SK-N-SH (cell line): ENCODE measurements at regions not wholly inside any gene's neighbourhood (a gene's known extent, or its start where the extent isn't known, plus 50 kb on each side); places are given as distances from the start of the nearest gene placed in this dataset.

ENCODE experiments used
- CTCF ChIA-PET: fragments of 300-600, 350-600 bp; formaldehyde crosslinking; extraction: SDS; loops from one replicate; lab custom pipeline; 2021; lab: Yijun Ruan, JAX
- POLR2A ChIA-PET: fragments of 350-600 bp; sonication (Branson Sonifier 250); formaldehyde crosslinking; extraction: SDS; loops from one replicate; lab custom pipeline; 2020; ENCODE audit warnings: antibody characterized with exemption, inconsistent platforms; lab: Yijun Ruan, JAX
- DNase-seq: peaks from one replicate; pipeline ENCODE4 v3.0.0; 2012
- H2AFZ ChIP-seq: fragments of 200-600 bp; sonication (generic); 2 replicates; pipeline ENCODE4 v1.8.1; 2016; ENCODE audit warnings: antibody characterized with exemption, mild to moderate bottlenecking, low read depth
- H3F3A ChIP-seq: fragments of 200-600 bp; sonication (generic); replicated peaks from 2 replicates; pipeline ENCODE3; 2016; ENCODE audit warnings: antibody characterized with exemption, mild to moderate bottlenecking; ENCODE audit not compliant: insufficient read depth
- H3K27ac ChIP-seq, 2 experiments: fragments of 200-500 bp in 1 of 2; fragments of 200-600 bp in 1 of 2; sonication (Bioruptor generic) in 1 of 2; sonication (generic), shearing (Covaris generic) in 1 of 2; 2 replicates each; pipeline versions ENCODE4 v1.5.1 to v1.6.1; 2014 to 2016; ENCODE audit warnings: low read depth in 2 of 2, inconsistent platforms in 1 of 2, low read length in 1 of 2, mild to moderate bottlenecking in 1 of 2, mixed read lengths in 1 of 2
- H3K27me3 ChIP-seq: fragments of 200-600 bp; sonication (generic), shearing (Covaris generic); 2 replicates; pipeline ENCODE4 v1.6.1; 2016; ENCODE audit warnings: mixed run types; ENCODE audit not compliant: insufficient read depth
- H3K36me3 ChIP-seq, 2 experiments: fragments of 200-500 bp in 1 of 2; fragments of 200-600 bp in 1 of 2; sonication (Bioruptor generic) in 1 of 2; sonication (generic) in 1 of 2; replicated peaks in 1 of 2; 2 replicates each; pipeline versions ENCODE3 to v1.5.1; 2014 to 2016; ENCODE audit warnings: low read length in 1 of 2, mild to moderate bottlenecking in 1 of 2; ENCODE audit not compliant: insufficient read depth in 2 of 2, control insufficient read depth in 1 of 2
- H3K4me1 ChIP-seq, 2 experiments: fragments of 200-500 bp in 1 of 2; fragments of 200-600 bp in 1 of 2; sonication (Bioruptor generic) in 1 of 2; sonication (generic), shearing (Covaris generic) in 1 of 2; 2 replicates each; pipeline versions ENCODE4 v1.5.1 to v1.6.1; 2014 to 2016; ENCODE audit warnings: low read depth in 1 of 2, low read length in 1 of 2, mixed run types in 1 of 2; ENCODE audit not compliant: insufficient read depth in 2 of 2, control insufficient read depth in 1 of 2
- H3K4me2 ChIP-seq: fragments of 200-600 bp; sonication (generic), shearing (Covaris generic); 2 replicates; pipeline ENCODE4 v1.6.1; 2017; ENCODE audit warnings: mixed run types
- H3K4me3 ChIP-seq, 2 experiments: fragments of 200-500 bp in 1 of 2; fragments of 200-600 bp in 1 of 2; sonication (Bioruptor generic) in 1 of 2; sonication (generic), shearing (Covaris generic) in 1 of 2; 2 replicates each; pipeline versions ENCODE4 v1.5.1 to v1.8.1; 2014 to 2016; ENCODE audit warnings: low read depth in 2 of 2, inconsistent platforms in 1 of 2, low read length in 1 of 2, mild to moderate bottlenecking in 1 of 2, mixed read lengths in 1 of 2, moderate library complexity in 1 of 2
- H3K79me2 ChIP-seq: fragments of 200-600 bp; sonication (generic); 2 replicates; pipeline ENCODE4 v1.8.1; 2017; ENCODE audit warnings: mild to moderate bottlenecking; ENCODE audit not compliant: insufficient read depth
- H3K9ac ChIP-seq: fragments of 200-600 bp; sonication (generic); 2 replicates; pipeline ENCODE4 v1.6.1; 2017; ENCODE audit warnings: mixed run types
- H3K9me2 ChIP-seq: fragments of 200-600 bp; sonication (generic); 2 replicates; pipeline ENCODE4 v1.6.1; 2017; ENCODE audit warnings: mixed run types
- H3K9me3 ChIP-seq: fragments of 200-600 bp; sonication (generic); 2 replicates; pipeline ENCODE4 v1.6.1; 2017; ENCODE audit warnings: mixed run types, mild to moderate bottlenecking, moderate library complexity
- H4K20me1 ChIP-seq: fragments of 200-600 bp; sonication (generic); 2 replicates; pipeline ENCODE4 v1.6.1; 2017; ENCODE audit warnings: mild to moderate bottlenecking, mixed run types; ENCODE audit not compliant: insufficient read depth
- CHD2 ChIP-seq: fragments of 150-350 bp; IDR thresholded peaks from 2 replicates; pipeline ENCODE4 v1.6.1; 2018; ENCODE audit warnings: low read length; ENCODE audit not compliant: partially characterized antibody
- NRF1 ChIP-seq: IDR thresholded peaks from 2 replicates; pipeline ENCODE4 v1.6.1; 2012; ENCODE audit warnings: low read depth, mild to moderate bottlenecking, low read length
- RAD21 ChIP-seq: IDR thresholded peaks from 2 replicates; pipeline ENCODE4 v1.6.1; 2012; ENCODE audit warnings: mild to moderate bottlenecking, low read length
- YY1 ChIP-seq: IDR thresholded peaks from 2 replicates; pipeline ENCODE4 v1.4.0; 2012; ENCODE audit warnings: low read depth, mild to moderate bottlenecking
- WGBS: methylation state at CpG from one replicate; pipeline ENCODE4 v1.1.6; 2017; ENCODE audit warnings: low lambda C conversion rate; 5-methylcytosine and 5-hydroxymethylcytosine counted together
- TF ChIP-seq, protein P1 (sequence below): IDR thresholded peaks from 2 replicates; pipeline ENCODE4; 2012
- TF ChIP-seq, protein P2 (sequence below): fragments of 150-350 bp; IDR thresholded peaks from 2 replicates; pipeline ENCODE4 v1.6.1; 2017; ENCODE audit warnings: antibody characterized with exemption, low read length, low read depth, borderline replicate concordance
- TF ChIP-seq, protein P3 (sequence below): fragments of 150-350 bp; IDR thresholded peaks from 2 replicates; pipeline ENCODE4 v1.6.1; 2016; ENCODE audit warnings: mild to moderate bottlenecking, low read depth, low read length

DNA sequence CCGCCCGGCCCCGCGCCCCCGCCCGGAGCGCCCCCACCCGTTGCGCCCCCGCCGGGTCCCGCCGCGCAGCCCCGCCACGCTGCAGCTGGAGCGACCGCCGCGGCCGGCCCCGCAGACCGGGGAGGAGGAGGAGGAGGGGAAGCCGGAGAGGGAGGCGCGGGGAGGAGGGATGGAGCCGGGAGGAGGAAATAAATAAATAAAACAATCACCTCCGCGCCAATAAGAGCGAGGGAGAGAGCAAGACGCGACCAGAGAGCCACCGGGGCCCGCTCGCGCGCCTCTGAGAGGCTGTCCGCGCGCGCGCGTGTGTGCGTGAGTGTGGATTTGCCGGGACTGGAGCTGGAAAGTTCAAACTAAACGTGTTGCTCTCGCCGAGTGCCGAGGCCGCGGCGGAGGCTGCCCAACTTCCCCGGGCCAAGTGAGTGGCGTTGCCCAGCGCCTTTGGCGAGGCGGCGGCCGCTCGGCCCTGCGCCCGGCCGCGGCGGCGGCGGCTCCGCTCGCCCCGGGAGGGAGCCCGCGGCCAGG is 2184.4 kb upstream of the TENM3 start:
- H3K4me3 ChIP-seq: peak overlapping the region; percentile 40 to 53; a peak in 3 of 4 replicates
- ChIA-PET POLR2A (no interaction called here), CTCF (interaction anchor here (0.8 kb wide), 1 partner anchor 8 kb away, joined by 3 read pairs; no protein-coding TSS in a partner anchor)
- H3K9ac ChIP-seq: no peak overlapping the region
- H3K9me2 ChIP-seq: no peaks in the 10 kb centered on the region
- no peaks in the 10 kb centered on the region for H3K36me3 ChIP-seq
- peak overlapping the region; percentile 51; the same call in 1 of the 2 replicates for H2AFZ ChIP-seq
- under 1% methylated on average over 40 of the region's 72 CpGs for WGBS
- no peaks in the 10 kb centered on the region for H3F3A ChIP-seq
- peaks cover 0 to 2% of the 10 kb centered on the region in 2 experiments; a peak in 1 of 4 replicates for H3K4me1 ChIP-seq
- no peaks in the 10 kb centered on the region for H4K20me1 ChIP-seq
- H3K4me2 ChIP-seq: peak overlapping the region; percentile 77; the same call in 1 of the 2 replicates
- no peaks in the 10 kb centered on the region for H3K9me3 ChIP-seq
- H3K27me3 ChIP-seq: peaks cover 24% of the 10 kb centered on the region
- H3K27ac ChIP-seq: no peak overlapping the region
- no peak for TF ChIP-seq CHD2
- TF ChIP-seq, protein P1, sequence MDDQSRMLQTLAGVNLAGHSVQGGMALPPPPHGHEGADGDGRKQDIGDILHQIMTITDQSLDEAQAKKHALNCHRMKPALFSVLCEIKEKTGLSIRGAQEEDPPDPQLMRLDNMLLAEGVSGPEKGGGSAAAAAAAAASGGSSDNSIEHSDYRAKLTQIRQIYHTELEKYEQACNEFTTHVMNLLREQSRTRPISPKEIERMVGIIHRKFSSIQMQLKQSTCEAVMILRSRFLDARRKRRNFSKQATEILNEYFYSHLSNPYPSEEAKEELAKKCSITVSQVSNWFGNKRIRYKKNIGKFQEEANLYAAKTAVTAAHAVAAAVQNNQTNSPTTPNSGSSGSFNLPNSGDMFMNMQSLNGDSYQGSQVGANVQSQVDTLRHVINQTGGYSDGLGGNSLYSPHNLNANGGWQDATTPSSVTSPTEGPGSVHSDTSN: no peak
- TF ChIP-seq, protein P2, sequence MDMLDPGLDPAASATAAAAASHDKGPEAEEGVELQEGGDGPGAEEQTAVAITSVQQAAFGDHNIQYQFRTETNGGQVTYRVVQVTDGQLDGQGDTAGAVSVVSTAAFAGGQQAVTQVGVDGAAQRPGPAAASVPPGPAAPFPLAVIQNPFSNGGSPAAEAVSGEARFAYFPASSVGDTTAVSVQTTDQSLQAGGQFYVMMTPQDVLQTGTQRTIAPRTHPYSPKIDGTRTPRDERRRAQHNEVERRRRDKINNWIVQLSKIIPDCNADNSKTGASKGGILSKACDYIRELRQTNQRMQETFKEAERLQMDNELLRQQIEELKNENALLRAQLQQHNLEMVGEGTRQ: no peak
- peak; percentile 63 for DNase-seq
- H3K79me2 ChIP-seq: no peaks in the 10 kb centered on the region

DNA sequence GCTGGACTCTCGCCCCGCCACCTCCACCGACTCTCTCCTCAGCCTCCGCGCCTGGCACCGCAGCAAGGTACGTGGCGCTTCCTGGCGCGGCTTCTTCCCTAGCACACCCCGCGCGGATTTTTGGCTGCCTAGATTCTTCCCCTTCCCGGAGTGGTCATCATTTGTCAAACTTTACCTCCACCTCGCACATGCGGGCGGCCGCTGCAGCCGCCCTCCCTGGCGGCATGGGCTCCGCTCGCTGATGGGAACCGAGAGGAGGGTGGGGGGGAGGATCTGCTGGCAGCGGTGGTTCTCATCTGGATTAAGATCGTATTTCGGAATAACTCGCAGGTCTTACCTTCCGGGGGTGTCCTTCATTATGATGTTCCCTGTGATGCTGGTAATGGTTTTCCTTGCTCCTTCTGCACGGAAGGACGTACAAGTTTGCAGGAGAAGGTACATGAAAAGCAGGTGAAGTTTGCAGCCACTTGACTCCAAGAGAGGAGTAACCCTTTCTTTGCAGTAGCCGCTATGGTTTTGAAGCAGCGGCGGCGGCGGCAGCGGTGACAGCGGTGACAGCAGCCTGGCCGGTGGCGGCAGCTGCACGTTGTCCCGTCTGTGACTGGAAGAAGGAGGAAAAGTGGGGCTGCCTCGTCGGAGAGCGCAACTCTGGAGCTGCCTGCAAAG is 2183.9 kb upstream of the TENM3 start:
- no peak overlapping the region for H3K9ac ChIP-seq
- 3% methylated on average over 30 of the region's 44 CpGs for WGBS
- POLR2A ChIA-PET: no interaction called here

More for the DNA sequence above, 2183.9 kb upstream of the TENM3 start:
- no peaks in the 10 kb centered on the region for H3F3A ChIP-seq
- H3K27me3 ChIP-seq: peaks cover 24% of the 10 kb centered on the region
- H3K27ac ChIP-seq: no peak overlapping the region
- H2AFZ ChIP-seq: 0 out of 2 replicates have a peak overlapping the region, but pooled peaks have one; percentile 51
- no peaks in the 10 kb centered on the region for H3K9me3 ChIP-seq
- peak overlapping the region; percentile 77 for H3K4me2 ChIP-seq
- H3K4me3 ChIP-seq: peak overlapping the region; percentile 40 to 53; a peak in 3 of 4 replicates
- TF ChIP-seq YY1 (no peak), NRF1 (no peak), RAD21 (no peak)
- TF ChIP-seq, protein P3, sequence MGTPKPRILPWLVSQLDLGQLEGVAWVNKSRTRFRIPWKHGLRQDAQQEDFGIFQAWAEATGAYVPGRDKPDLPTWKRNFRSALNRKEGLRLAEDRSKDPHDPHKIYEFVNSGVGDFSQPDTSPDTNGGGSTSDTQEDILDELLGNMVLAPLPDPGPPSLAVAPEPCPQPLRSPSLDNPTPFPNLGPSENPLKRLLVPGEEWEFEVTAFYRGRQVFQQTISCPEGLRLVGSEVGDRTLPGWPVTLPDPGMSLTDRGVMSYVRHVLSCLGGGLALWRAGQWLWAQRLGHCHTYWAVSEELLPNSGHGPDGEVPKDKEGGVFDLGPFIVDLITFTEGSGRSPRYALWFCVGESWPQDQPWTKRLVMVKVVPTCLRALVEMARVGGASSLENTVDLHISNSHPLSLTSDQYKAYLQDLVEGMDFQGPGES: no peak
- H4K20me1 ChIP-seq: no peaks in the 10 kb centered on the region
- no peaks in the 10 kb centered on the region for H3K9me2 ChIP-seq
- H3K36me3 ChIP-seq: no peaks in the 10 kb centered on the region
- H3K4me1 ChIP-seq: peaks cover 0 to 2% of the 10 kb centered on the region in 2 experiments; a peak in 1 of 4 replicates
- DNase-seq: peak; percentile 31
- H3K79me2 ChIP-seq: no peaks in the 10 kb centered on the region
- CTCF ChIA-PET: interaction anchor here (0.8 kb wide), 1 partner anchor 8 kb away, joined by 3 read pairs; no protein-coding TSS in a partner anchor
